HepG2 (cell line): ENCODE measurements at regions not wholly inside any gene's neighbourhood (a gene's known extent, or its start where the extent isn't known, plus 50 kb on each side); places are given as distances from the start of the nearest gene placed in this dataset.
A peak's percentile ranks its signal among the peaks of the same experiment; 100 is the strongest.

Experiments used
- ARNTL ChIP-seq: sonication (generic); formaldehyde crosslinking; IDR thresholded peaks from 2 replicates; pipeline ENCODE4 v1.4.0; 2020; ENCODE audit warnings: mild to moderate bottlenecking, missing genetic modification reagents
- CERS6 ChIP-seq: sonication (generic); formaldehyde crosslinking; IDR thresholded peaks from 2 replicates; pipeline ENCODE4 v1.5.0; 2020; ENCODE audit warnings: missing genetic modification reagents
- ESRRA ChIP-seq: sonication (generic); formaldehyde crosslinking; IDR thresholded peaks from 2 replicates; pipeline ENCODE4 v1.5.1; 2020; ENCODE audit warnings: mild to moderate bottlenecking, low read depth, missing genetic modification reagents
- FIP1L1 ChIP-seq: fragments of 200-400 bp; formaldehyde crosslinking; IDR thresholded peaks from 2 replicates; pipeline ENCODE4 v1.6.1; 2018; ENCODE audit warnings: low read depth, mild to moderate bottlenecking, low read length, moderate library complexity, borderline replicate concordance; ENCODE audit not compliant: insufficient read depth
- FOXP1 ChIP-seq, 2 experiments: fragments of 450-650 bp in 1 of 2; IDR thresholded peaks; 2 replicates each; pipeline ENCODE4 v1.6.1; 2017 to 2018; ENCODE audit warnings: antibody characterized with exemption in 1 of 2
- GMEB2 ChIP-seq: IDR thresholded peaks from 2 replicates; pipeline ENCODE4 v1.6.1; 2016; ENCODE audit warnings: missing biosample characterization, missing genetic modification reagents, low read depth
- MAF1 ChIP-seq: sonication (generic); formaldehyde crosslinking; IDR thresholded peaks from 2 replicates; pipeline ENCODE4 v1.5.0; 2020; ENCODE audit warnings: missing genetic modification reagents, borderline replicate concordance
- MATR3 ChIP-seq: sonication (generic); formaldehyde crosslinking; IDR thresholded peaks from 2 replicates; pipeline ENCODE4 v1.4.0; 2020; ENCODE audit warnings: missing genetic modification reagents
- MED1 ChIP-seq: sonication (generic); formaldehyde crosslinking; IDR thresholded peaks from 2 replicates; pipeline ENCODE4 v1.4.0; 2020; ENCODE audit warnings: missing genetic modification reagents
- PITX1 ChIP-seq: sonication (generic); formaldehyde crosslinking; IDR thresholded peaks from 2 replicates; pipeline ENCODE4 v1.5.1; 2020; ENCODE audit warnings: mild to moderate bottlenecking, missing genetic modification reagents
- PTBP1 ChIP-seq: fragments of 200-400 bp; formaldehyde crosslinking; IDR thresholded peaks from 2 replicates; pipeline ENCODE4 v1.6.1; 2018; ENCODE audit warnings: low read length, low read depth; ENCODE audit not compliant: poor library complexity, severe bottlenecking
- SMYD3 ChIP-seq: sonication (generic); formaldehyde crosslinking; IDR thresholded peaks from 2 replicates; pipeline ENCODE4 v1.8.1; 2023; ENCODE audit warnings: mild to moderate bottlenecking, missing genetic modification reagents
- ZNF597 ChIP-seq: sonication (generic); formaldehyde crosslinking; IDR thresholded peaks from 2 replicates; pipeline ENCODE4 v1.5.0; 2020; ENCODE audit warnings: missing genetic modification reagents
- TF ChIP-seq, protein P1 (sequence below): sonication (generic); formaldehyde crosslinking; IDR thresholded peaks from 2 replicates; pipeline ENCODE4 v1.4.0; 2020; ENCODE audit warnings: missing genetic modification reagents
- TF ChIP-seq, protein P2 (sequence below): IDR thresholded peaks from 2 replicates; pipeline ENCODE4 v1.6.1; 2016; ENCODE audit warnings: missing compliant biosample characterization, missing genetic modification reagents, borderline replicate concordance
- TF ChIP-seq, protein P3 (sequence below): IDR thresholded peaks from 2 replicates; pipeline ENCODE4 v1.6.1; 2016
- TF ChIP-seq, protein P4 (sequence below): IDR thresholded peaks from 2 replicates; pipeline ENCODE4 v1.6.1; 2016; ENCODE audit warnings: low read depth, borderline replicate concordance

DNA sequence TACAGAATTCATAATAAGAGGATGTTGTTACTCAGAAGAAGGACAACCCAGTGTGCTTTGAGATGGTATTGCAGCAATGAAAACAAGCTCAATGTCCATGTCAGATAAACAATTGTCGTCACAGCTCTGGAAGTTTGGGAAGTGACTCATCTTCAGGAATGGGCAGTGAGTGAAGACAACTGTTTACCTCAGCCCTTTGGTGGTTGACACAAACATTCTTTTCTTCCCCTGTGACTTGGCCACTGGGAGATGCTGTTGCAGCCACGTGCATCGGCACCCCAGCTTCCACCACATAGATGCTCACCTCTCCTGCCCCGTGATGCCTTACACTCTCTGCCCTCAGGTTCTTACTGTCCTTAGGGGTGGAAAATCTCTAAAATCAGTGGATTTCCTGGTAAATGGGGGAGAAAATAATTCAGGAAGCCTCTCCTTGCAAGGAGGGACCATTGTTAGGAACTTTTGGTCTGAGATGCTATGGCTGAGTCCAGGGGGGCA, 114.1 kb upstream of the GALNT15 start (continued):
- TF ChIP-seq FOXP1 (IDR thresholded peaks at IDR 0.05) (peak; percentile 100), FOXP1 (CRISPR knock-in tag; IDR thresholded peaks at IDR 0.05) (peak; percentile 100), PTBP1 (no peak), MAF1 (CRISPR knock-in tag) (no peak), ZNF597 (CRISPR knock-in tag) (no peak), CERS6 (CRISPR knock-in tag) (no peak), MATR3 (CRISPR knock-in tag) (no peak), FIP1L1 (no peak), GMEB2 (CRISPR knock-in tag) (no peak), ARNTL (CRISPR knock-in tag) (peak; percentile 98), ESRRA (CRISPR knock-in tag) (peak; percentile 34), MED1 (CRISPR knock-in tag) (peak; percentile 98), SMYD3 (CRISPR knock-in tag) (no peak; the same call in 1 of the 2 replicates), PITX1 (CRISPR knock-in tag) (peak; percentile 79)
- TF ChIP-seq, protein P1, sequence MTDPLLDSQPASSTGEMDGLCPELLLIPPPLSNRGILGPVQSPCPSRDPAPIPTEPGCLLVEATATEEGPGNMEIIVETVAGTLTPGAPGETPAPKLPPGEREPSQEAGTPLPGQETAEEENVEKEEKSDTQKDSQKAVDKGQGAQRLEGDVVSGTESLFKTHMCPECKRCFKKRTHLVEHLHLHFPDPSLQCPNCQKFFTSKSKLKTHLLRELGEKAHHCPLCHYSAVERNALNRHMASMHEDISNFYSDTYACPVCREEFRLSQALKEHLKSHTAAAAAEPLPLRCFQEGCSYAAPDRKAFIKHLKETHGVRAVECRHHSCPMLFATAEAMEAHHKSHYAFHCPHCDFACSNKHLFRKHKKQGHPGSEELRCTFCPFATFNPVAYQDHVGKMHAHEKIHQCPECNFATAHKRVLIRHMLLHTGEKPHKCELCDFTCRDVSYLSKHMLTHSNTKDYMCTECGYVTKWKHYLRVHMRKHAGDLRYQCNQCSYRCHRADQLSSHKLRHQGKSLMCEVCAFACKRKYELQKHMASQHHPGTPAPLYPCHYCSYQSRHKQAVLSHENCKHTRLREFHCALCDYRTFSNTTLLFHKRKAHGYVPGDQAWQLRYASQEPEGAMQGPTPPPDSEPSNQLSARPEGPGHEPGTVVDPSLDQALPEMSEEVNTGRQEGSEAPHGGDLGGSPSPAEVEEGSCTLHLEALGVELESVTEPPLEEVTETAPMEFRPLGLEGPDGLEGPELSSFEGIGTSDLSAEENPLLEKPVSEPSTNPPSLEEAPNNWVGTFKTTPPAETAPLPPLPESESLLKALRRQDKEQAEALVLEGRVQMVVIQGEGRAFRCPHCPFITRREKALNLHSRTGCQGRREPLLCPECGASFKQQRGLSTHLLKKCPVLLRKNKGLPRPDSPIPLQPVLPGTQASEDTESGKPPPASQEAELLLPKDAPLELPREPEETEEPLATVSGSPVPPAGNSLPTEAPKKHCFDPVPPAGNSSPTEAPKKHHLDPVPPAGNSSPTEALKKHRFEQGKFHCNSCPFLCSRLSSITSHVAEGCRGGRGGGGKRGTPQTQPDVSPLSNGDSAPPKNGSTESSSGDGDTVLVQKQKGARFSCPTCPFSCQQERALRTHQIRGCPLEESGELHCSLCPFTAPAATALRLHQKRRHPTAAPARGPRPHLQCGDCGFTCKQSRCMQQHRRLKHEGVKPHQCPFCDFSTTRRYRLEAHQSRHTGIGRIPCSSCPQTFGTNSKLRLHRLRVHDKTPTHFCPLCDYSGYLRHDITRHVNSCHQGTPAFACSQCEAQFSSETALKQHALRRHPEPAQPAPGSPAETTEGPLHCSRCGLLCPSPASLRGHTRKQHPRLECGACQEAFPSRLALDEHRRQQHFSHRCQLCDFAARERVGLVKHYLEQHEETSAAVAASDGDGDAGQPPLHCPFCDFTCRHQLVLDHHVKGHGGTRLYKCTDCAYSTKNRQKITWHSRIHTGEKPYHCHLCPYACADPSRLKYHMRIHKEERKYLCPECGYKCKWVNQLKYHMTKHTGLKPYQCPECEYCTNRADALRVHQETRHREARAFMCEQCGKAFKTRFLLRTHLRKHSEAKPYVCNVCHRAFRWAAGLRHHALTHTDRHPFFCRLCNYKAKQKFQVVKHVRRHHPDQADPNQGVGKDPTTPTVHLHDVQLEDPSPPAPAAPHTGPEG (CRISPR knock-in tag): no peak
- TF ChIP-seq, protein P2, sequence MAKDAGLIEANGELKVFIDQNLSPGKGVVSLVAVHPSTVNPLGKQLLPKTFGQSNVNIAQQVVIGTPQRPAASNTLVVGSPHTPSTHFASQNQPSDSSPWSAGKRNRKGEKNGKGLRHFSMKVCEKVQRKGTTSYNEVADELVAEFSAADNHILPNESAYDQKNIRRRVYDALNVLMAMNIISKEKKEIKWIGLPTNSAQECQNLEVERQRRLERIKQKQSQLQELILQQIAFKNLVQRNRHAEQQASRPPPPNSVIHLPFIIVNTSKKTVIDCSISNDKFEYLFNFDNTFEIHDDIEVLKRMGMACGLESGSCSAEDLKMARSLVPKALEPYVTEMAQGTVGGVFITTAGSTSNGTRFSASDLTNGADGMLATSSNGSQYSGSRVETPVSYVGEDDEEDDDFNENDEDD (CRISPR knock-in tag): peak; percentile 63; the same call in 1 of the 2 replicates
- TF ChIP-seq, protein P3, sequence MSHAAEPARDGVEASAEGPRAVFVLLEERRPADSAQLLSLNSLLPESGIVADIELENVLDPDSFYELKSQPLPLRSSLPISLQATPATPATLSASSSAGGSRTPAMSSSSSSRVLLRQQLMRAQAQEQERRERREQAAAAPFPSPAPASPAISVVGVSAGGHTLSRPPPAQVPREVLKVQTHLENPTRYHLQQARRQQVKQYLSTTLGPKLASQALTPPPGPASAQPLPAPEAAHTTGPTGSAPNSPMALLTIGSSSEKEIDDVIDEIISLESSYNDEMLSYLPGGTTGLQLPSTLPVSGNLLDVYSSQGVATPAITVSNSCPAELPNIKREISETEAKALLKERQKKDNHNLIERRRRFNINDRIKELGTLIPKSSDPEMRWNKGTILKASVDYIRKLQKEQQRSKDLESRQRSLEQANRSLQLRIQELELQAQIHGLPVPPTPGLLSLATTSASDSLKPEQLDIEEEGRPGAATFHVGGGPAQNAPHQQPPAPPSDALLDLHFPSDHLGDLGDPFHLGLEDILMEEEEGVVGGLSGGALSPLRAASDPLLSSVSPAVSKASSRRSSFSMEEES: peak; percentile 96
- TF ChIP-seq, protein P4, sequence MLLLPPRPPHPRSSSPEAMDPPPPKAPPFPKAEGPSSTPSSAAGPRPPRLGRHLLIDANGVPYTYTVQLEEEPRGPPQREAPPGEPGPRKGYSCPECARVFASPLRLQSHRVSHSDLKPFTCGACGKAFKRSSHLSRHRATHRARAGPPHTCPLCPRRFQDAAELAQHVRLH (CRISPR knock-in tag): no peak
